Esophagus squamous epithelium (tissue), 5 donors: ENCODE measurements at regions not wholly inside any gene's neighbourhood (a gene's known extent, or its start where the extent isn't known, plus 50 kb on each side); places are given as distances from the start of the nearest gene placed in this dataset.

Source experiments
- DNase-seq: peaks from one replicate; lab custom pipeline; 2025; lab: John Stamatoyannopoulos, UW
- H3K27ac ChIP-seq, 4 donors: fragments of 200-600 bp; sonication (generic); one replicate each; pipeline ENCODE4 v1.5.1; 2016 to 2019; ENCODE audit warnings: mild to moderate bottlenecking in 1 of 4
- H3K27me3 ChIP-seq, 4 donors: fragments of 200-600 bp; sonication (generic); 1 replicate in 3 of 4; 2 replicates in 1 of 4; pipeline versions ENCODE4 v1.5.1 to v1.6.0; 2017 to 2021; ENCODE audit warnings: antibody characterized with exemption in 1 of 4
- H3K36me3 ChIP-seq, 3 donors: fragments of 200-600 bp; sonication (generic); one replicate each; pipeline ENCODE4 v1.5.1; 2016 to 2019
- H3K4me1 ChIP-seq, 3 donors: fragments of 200-600 bp; sonication (generic); one replicate each; pipeline ENCODE4 v1.5.1; 2017 to 2019
- H3K4me3 ChIP-seq, 4 donors: fragments of 200-600 bp; sonication (generic); 1 replicate in 3 of 4; 2 replicates in 1 of 4; pipeline ENCODE4 v1.5.1; 2016 to 2019; ENCODE audit warnings: mild to moderate bottlenecking in 2 of 4, moderate library complexity in 1 of 4
- H3K9me3 ChIP-seq, 3 donors: fragments of 200-600 bp; sonication (generic); one replicate each; pipeline ENCODE4 v1.5.1; 2016 to 2019
- CTCF ChIP-seq, 6 experiments: fragments of 450-650 bp in 4 of 6; fragments of 200-600 bp in 2 of 6; sonication (generic) in 2 of 6; IDR thresholded peaks; one replicate each; pipeline ENCODE4 v1.5.1; 2016 to 2019; ENCODE audit warnings: antibody characterized with exemption in 6 of 6, mild to moderate bottlenecking in 4 of 6, moderate library complexity in 4 of 6
- POLR2A ChIP-seq, 4 donors: fragments of 450-650 bp; IDR thresholded peaks; one replicate each; pipeline ENCODE4 v1.6.1; 2017; ENCODE audit warnings: antibody characterized with exemption in 4 of 4, mild to moderate bottlenecking in 4 of 4, moderate library complexity in 3 of 4
- WGBS, 2 donors: methylation state at CpG; one replicate each; pipeline ENCODE4 v1.1.5; 2018; 5-methylcytosine and 5-hydroxymethylcytosine counted together
- intact Hi-C: fragments of 100-400 bp; cut with DNase I; formaldehyde crosslinking; loops from one replicate; pipeline ENCODE4 v1.15.0; 2022
- donor health status: DM: yes; HTN: yes; CAD: no.

GRCh38 chr5:167710444-167711073, 580.9 kb upstream of the WWC1 start:
- Histone ChIP-seq H3K4me1 (no peaks in the 10 kb centered on the region), H3K4me3 (no peak overlapping the region), H3K9me3 (no peaks in the 10 kb centered on the region), H3K27me3 (no peaks in the 10 kb centered on the region), H3K27ac (no peak overlapping the region), H3K36me3 (no peaks in the 10 kb centered on the region)
- DNase-seq: no peak
- intact Hi-C loops: no loop called here
- WGBS, 2 donors: 30 to 43% methylated on average over 3 of the region's 3 CpGs
- TF ChIP-seq POLR2A (IDR thresholded peaks at IDR 0.05) (no peak), CTCF (IDR thresholded peaks at IDR 0.05) (no peak)

- WGBS, 2 donors: 48 to 51% methylated on average over 7 of the region's 7 CpGs
These were observed 578.4 kb upstream of the WWC1 start for GRCh38 chr5:167712986-167713585.

DNA sequence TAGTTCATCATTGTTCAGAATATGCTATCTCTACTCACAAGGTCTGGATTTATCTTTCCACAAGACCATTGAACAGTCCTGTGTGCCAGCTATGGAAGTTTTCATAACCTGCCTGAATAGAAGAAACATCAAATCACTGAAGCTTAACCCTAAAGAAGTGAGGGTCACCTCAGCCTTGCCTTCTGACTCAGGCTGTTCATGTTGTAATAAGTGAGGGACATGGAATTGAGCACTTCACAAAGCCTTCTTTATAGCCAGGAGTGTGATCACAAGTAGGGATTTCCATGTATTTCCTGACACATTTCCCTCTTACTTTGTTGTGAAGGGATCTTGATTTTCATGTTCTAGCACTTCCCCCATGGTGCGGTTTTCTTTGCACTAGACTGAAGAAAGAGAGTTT, 577.5 kb upstream of the WWC1 start:
- H3K27me3 ChIP-seq: no peaks in the 10 kb centered on the region
- DNase-seq: no peak
- no peaks in the 10 kb centered on the region for H3K36me3 ChIP-seq
- no peaks in the 10 kb centered on the region for H3K4me1 ChIP-seq
- intact Hi-C loops: no loop called here
- WGBS, 2 donors: 73 to 92% methylated on average over 1 of the region's 1 CpG
- no peaks in the 10 kb centered on the region for H3K9me3 ChIP-seq
- no peak for TF ChIP-seq CTCF (IDR thresholded peaks at IDR 0.05)
- TF ChIP-seq POLR2A (IDR thresholded peaks at IDR 0.05): no peak
- no peak overlapping the region for H3K4me3 ChIP-seq
- H3K27ac ChIP-seq: no peak overlapping the region

More at GRCh38 chr5:167712986-167713585, 578.4 kb upstream of the WWC1 start:
- TF ChIP-seq POLR2A (IDR thresholded peaks at IDR 0.05) (no peak), CTCF (IDR thresholded peaks at IDR 0.05) (no peak)
- Histone ChIP-seq H3K9me3 (no peaks in the 10 kb centered on the region), H3K27me3 (no peaks in the 10 kb centered on the region), H3K4me3 (no peak overlapping the region), H3K27ac (no peak overlapping the region), H3K4me1 (no peaks in the 10 kb centered on the region), H3K36me3 (no peaks in the 10 kb centered on the region)
- DNase-seq: no peak
- intact Hi-C loops: no loop called here

DNA sequence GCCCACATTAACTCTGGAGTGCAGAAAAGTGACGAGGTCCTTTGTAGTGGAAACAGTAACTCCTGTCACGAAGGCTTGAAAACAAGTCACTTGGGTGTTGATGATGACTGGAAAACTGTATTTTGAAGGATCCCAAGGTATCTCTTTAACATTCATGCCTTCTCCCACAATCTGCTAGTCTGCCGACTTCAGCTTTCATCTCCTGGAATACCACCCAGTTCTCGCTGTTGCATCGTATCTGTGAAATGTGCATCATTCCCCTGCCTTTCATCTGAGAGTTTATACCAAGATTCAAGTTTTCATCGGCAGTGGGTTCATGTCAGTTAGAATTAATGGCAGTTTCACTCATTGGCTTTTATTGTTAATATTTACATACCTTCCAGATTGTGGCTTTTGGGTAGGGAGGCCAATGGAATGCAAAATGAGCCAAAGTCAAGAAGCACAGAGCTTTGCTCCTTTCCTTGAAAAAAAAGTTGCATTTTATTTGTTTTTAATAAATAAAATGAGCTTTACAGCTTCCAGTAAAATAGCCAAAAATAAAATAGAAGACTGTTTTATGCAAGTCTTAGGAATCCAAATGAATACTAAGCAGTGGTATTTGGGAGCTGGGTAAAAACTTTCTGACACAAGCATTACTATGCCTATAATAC, 575.2 kb upstream of the WWC1 start:
- no peaks in the 10 kb centered on the region for H3K4me1 ChIP-seq
- intact Hi-C loops: no loop called here
- H3K9me3 ChIP-seq: no peaks in the 10 kb centered on the region
- no peak overlapping the region for H3K27ac ChIP-seq
- no peak for DNase-seq
- H3K27me3 ChIP-seq: no peaks in the 10 kb centered on the region
- no peaks in the 10 kb centered on the region for H3K36me3 ChIP-seq
- TF ChIP-seq CTCF (IDR thresholded peaks at IDR 0.05): no peak
- no peak for TF ChIP-seq POLR2A (IDR thresholded peaks at IDR 0.05)
- 80 to 81% methylated on average over 6 of the region's 6 CpGs for WGBS, 2 donors
- H3K4me3 ChIP-seq: no peak overlapping the region

GRCh38 chr5:167720259-167720658, 571.2 kb upstream of the WWC1 start:
- Histone ChIP-seq H3K27ac (no peak overlapping the region), H3K4me3 (no peak overlapping the region), H3K4me1 (peaks cover 0 to 7% (median 0%) of the 10 kb centered on the region in 3 donors), H3K36me3 (no peaks in the 10 kb centered on the region), H3K9me3 (no peaks in the 10 kb centered on the region), H3K27me3 (no peaks in the 10 kb centered on the region)
- intact Hi-C loops: loop anchor here (10.0 kb wide), 1 partner anchor 325 kb away; no protein-coding TSS in a partner anchor
- no peak for DNase-seq
- 65 to 73% methylated on average over 3 of the region's 3 CpGs for WGBS, 2 donors
- TF ChIP-seq POLR2A (IDR thresholded peaks at IDR 0.05) (no peak), CTCF (IDR thresholded peaks at IDR 0.05) (no peak)
